Loucy (cell line): ENCODE measurements at regions not wholly inside any gene's neighbourhood (a gene's known extent, or its start where the extent isn't known, plus 50 kb on each side); places are given as distances from the start of the nearest gene placed in this dataset.

ENCODE experiments used
- EZH2phosphoT487 ChIP-seq: fragments of 200-600 bp; IDR thresholded peaks from 2 replicates; pipeline ENCODE4 v1.6.1; 2018; ENCODE audit warnings: antibody characterized with exemption, mild to moderate bottlenecking, moderate library complexity, borderline replicate concordance
- TF ChIP-seq, protein P1 (sequence below): fragments of 200-600 bp; sonication (generic); conservative IDR thresholded peaks from 2 replicates; pipeline ENCODE4 v1.5.1; 2014; ENCODE audit warnings: mild to moderate bottlenecking, antibody characterized with exemption, low read length

DNA sequence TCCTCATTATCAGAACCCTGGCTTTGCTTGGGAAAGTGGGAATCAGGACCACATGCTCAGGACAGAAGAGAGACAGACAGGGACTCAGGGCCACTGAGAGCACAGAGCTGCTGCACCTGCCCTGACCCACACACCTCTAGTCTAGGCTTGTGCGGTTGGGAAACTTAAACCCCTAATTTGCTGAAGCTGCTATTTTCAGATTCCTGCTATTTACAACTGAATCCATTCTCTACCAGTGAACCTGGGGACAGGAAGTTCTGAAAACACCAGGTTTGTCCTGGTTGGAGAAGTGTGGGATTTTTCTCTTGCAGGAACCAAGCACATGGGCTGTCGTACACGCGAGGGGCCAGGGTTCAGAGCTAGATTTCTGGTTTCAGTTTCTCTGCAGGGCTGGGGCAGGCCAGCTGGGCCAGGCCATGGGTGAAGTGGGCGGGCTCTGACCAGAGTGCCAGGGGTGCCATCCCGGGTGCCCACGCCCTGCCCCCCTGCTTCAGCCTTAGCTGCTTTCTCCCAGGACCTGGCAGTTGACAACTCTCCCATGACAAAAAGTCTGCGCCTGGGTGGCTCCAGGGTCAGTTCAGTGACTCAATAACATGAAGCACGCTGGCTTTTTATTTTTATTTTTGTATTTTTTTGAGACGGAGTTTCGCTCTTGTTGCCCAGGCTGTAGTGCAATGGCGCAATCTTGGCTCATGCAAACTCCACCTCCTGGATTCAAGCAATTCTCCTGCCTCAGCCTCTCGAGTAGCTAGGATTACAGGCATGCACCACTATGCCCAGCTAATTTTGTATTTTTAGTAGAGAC is 51.3 kb upstream of the SLC1A4 start:
- TF ChIP-seq, protein P1, sequence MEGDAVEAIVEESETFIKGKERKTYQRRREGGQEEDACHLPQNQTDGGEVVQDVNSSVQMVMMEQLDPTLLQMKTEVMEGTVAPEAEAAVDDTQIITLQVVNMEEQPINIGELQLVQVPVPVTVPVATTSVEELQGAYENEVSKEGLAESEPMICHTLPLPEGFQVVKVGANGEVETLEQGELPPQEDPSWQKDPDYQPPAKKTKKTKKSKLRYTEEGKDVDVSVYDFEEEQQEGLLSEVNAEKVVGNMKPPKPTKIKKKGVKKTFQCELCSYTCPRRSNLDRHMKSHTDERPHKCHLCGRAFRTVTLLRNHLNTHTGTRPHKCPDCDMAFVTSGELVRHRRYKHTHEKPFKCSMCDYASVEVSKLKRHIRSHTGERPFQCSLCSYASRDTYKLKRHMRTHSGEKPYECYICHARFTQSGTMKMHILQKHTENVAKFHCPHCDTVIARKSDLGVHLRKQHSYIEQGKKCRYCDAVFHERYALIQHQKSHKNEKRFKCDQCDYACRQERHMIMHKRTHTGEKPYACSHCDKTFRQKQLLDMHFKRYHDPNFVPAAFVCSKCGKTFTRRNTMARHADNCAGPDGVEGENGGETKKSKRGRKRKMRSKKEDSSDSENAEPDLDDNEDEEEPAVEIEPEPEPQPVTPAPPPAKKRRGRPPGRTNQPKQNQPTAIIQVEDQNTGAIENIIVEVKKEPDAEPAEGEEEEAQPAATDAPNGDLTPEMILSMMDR, result no peak
- no peak for TF ChIP-seq EZH2phosphoT487
